ENCODE measurements at regions not wholly inside any gene's neighbourhood (a gene's known extent, or its start where the extent isn't known, plus 50 kb on each side); places are given as distances from the start of the nearest gene placed in this dataset.

- no peak for DNase-seq
Measured at GRCh38 chr2:8625399-8626300, 56.2 kb upstream of the ID2 start.

DNA sequence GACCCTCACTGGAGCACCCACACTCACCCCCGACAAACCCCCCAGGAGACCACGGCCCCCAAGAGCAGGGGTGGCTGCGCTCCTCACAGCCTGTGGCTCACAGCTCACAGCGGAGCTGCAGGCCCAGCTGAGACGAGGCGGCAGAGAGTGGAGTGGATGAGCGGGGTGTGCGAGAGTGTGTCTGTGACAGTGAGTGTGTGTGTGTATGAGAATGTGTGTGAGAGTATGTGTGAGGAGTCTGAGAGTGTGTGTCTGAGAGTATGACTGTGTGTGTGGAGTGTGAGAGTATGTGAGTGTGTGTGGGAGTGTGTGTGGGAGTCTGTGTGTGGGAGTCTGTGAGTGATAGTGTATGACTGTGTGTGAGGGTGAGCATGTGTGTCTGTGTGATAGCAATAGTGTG lies 55.3 kb upstream of the ID2 start:
- DNase-seq, result no peak

DNA sequence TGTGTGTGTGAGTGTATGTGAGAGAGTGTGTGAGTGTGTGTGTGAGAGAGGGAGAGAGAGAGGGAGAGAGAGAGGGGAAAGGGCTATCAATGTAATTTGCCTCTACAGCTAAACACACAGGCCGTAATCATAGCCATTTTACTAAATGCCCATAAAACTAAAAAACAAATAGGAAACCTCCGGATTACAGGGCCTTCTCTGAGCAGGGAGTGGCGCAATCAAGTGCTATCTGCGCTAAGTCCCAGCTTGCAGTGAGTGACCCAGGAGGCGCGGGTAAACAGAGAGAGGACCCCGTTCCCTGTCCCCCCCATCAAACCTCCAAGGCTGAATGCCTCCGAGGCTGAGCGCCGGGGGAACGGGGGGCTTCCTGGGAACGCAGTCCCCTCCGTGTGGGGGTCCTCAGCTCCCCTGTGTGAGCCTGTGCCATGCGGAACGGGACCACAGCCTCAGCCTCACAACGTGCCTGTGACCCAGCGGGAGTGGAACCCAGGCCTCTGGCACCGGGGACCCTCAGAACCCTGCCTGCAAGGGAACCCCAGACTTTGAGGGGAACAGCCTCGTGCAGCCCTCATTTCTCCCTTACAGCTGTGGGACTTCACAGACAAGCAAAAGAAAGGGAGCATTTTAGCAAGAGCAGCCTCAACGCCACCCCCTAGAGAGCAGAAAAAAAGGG lies 54.7 kb upstream of the ID2 start:
- DNase-seq, result no peak

DNA sequence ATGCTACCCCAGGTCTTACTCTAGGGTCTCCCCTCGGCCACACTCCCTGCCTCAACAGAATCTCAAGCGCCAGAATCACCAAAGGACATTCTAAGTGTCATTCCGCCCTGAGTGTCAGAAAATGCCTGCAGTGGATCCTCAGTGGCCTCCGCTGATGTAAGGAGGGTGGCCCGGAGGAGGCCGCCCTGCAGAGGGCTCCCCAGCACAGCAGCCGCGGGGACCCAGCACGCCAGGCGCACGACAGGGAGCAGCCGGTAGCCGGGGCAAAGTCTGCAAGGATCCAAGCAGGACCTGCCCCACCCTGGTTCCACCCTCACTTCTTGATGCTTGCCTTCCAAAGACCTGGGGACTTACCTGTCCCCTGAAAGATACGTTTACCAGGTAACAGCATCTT lies 54.2 kb upstream of the ID2 start:
- no peak for DNase-seq

DNA sequence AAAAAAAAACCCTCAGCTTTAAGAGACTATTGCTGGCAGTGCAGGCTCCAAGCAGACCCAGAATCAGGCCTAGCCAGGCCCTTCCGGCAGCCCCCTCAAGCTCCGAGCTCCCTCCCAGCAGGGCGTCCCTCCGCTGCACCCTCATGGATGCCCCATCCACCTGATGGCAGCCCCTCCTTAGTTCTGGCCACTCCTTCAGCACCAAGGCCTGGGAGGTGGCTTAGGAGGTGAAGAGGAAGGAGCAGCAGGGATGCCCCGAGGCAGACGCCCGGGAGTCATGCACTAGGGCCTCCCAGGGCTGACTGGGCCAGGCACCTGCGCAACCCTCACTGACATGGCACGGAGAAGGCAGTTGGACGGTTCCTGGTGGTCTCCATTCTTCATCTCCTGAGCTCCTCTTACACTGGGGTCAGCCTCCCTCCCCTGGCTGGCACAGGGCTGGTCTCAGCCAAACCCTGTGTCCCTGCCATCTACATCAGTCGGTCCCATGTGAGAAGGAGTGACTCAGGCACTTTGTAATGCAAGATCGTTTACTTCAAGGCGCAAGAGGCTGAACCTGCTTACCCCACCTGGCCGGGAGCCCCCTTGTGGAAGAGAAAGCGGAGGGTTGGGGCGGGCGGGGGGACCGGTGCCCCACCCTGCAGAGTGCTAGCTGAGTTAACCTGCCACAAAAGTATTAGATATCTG lies 53.5 kb upstream of the ID2 start:
- no peak for DNase-seq

DNA sequence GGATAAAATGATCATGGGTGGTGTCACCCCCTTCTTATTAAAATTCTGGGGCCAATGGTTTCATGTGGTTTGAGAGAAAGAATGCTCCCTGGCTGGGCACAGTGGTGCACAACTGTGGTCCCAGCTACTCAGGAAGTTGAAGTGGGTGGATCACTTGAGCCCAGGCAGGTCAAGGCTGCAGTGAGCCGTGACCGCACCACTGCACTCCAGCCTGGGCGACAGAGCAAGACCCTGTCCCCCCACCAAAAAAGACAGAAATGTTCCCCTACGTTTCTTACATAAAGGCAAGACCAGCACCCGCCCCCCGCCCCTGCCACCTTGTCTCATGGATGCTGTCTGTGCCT lies 53.0 kb upstream of the ID2 start:
- no peak for DNase-seq

- no peak for DNase-seq
Measured at GRCh38 chr2:8629402-8629801, 52.5 kb upstream of the ID2 start.

- no peak for DNase-seq
Measured at GRCh38 chr2:8630676-8631464, 51.0 kb upstream of the ID2 start.

GRCh38 chr2:8631465-8632005 lies 50.3 kb upstream of the ID2 start:
- DNase-seq, result no peak

Data from activated CD4-positive, alpha-beta T cell treated with anti-CD3 and anti-CD28 coated beads, Interleukin-2, amount 50 U/mL, for 48 hours (primary cell).